ENCODE measurements at regions not wholly inside any gene's neighbourhood (a gene's known extent, or its start where the extent isn't known, plus 50 kb on each side); places are given as distances from the start of the nearest gene placed in this dataset.
"Not testable (repeated sequence)": the region's sequence is repeated elsewhere in the genome, so short reads cannot be mapped to it uniquely, and the experiment has no call there.

GRCh38 chr7:106573738-106574137 is 87.2 kb downstream of the CCDC71L start:
- DNase-seq (no peak), ATAC-seq (ENCODE audit: low read depth in 2 of 2) (no peak)
- Mint-ChIP-seq H3K4me1 (no peaks in the 10 kb centered on the region), H3K9me3 (no peaks in the 10 kb centered on the region), H3K27ac (no peak overlapping the region), H3K27me3 (peaks cover 19 to 36% (median 27%) of the 10 kb centered on the region in 3 donors), H3K4me3 (no peak overlapping the region), H3K36me3 (no peaks in the 10 kb centered on the region)

GRCh38 chr7:106573125-106573663 is 87.8 kb downstream of the CCDC71L start:
- H3K27me3 Mint-ChIP-seq = peaks cover 19 to 36% (median 27%) of the 10 kb centered on the region in 3 donors
- no peaks in the 10 kb centered on the region for H3K36me3 Mint-ChIP-seq
- H3K4me3 Mint-ChIP-seq = no peak overlapping the region
- no peak overlapping the region for H3K27ac Mint-ChIP-seq
- no peaks in the 10 kb centered on the region for H3K4me1 Mint-ChIP-seq
- H3K9me3 Mint-ChIP-seq = no peaks in the 10 kb centered on the region
- no peak for DNase-seq
- ATAC-seq (ENCODE audit: low read depth in 2 of 2) = no peak

GRCh38 chr7:106572394-106573124 is 88.4 kb downstream of the CCDC71L start:
- no peaks in the 10 kb centered on the region for H3K9me3 Mint-ChIP-seq
- H3K4me3 Mint-ChIP-seq = no peak overlapping the region
- no peaks in the 10 kb centered on the region for H3K36me3 Mint-ChIP-seq
- no peaks in the 10 kb centered on the region for H3K4me1 Mint-ChIP-seq
- no peak for ATAC-seq (ENCODE audit: low read depth in 2 of 2)
- no peak for DNase-seq
- H3K27ac Mint-ChIP-seq = no peak overlapping the region
- H3K27me3 Mint-ChIP-seq = peaks cover 23 to 39% (median 32%) of the 10 kb centered on the region in 3 donors

GRCh38 chr7:106571563-106571962 is 89.4 kb downstream of the CCDC71L start:
- H3K36me3 Mint-ChIP-seq = no peaks in the 10 kb centered on the region
- H3K9me3 Mint-ChIP-seq = no peaks in the 10 kb centered on the region
- no peaks in the 10 kb centered on the region for H3K4me1 Mint-ChIP-seq
- DNase-seq (no peak), ATAC-seq (ENCODE audit: low read depth in 2 of 2) (no peak)
- no peak overlapping the region for H3K4me3 Mint-ChIP-seq
- H3K27me3 Mint-ChIP-seq = peaks cover 30 to 36% (median 36%) of the 10 kb centered on the region in 3 donors
- H3K27ac Mint-ChIP-seq = no peak overlapping the region

GRCh38 chr7:106570948-106571418 is 90.0 kb downstream of the CCDC71L start:
- no peak for ATAC-seq (ENCODE audit: low read depth in 2 of 2)
- no peaks in the 10 kb centered on the region for H3K36me3 Mint-ChIP-seq
- H3K27me3 Mint-ChIP-seq = peaks cover 32 to 41% (median 36%) of the 10 kb centered on the region in 3 donors
- no peaks in the 10 kb centered on the region for H3K4me1 Mint-ChIP-seq
- no peaks in the 10 kb centered on the region for H3K9me3 Mint-ChIP-seq
- no peak overlapping the region for H3K4me3 Mint-ChIP-seq
- DNase-seq = no peak
- H3K27ac Mint-ChIP-seq = no peak overlapping the region

DNA sequence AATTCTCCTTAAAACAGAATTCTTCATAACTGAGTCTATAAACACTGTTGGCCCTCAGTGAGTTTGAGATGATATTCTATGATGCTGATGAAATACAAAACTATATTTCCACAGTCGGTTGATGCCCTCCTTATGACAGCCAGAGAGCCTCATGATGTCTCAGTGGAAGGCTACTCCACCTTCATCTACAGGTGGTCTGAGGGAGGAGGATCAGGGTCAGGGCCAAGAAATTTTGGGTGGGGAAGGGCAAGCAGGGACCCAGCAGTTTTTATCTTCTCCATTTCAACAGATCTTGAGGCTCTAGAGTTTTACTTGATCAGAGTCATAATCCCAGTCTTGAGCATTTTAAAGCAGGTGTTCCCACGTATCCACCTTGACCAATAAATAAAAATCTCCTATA is 90.8 kb downstream of the CCDC71L start:
- no peaks in the 10 kb centered on the region for H3K36me3 Mint-ChIP-seq
- H3K4me3 Mint-ChIP-seq = no peak overlapping the region
- H3K4me1 Mint-ChIP-seq = no peaks in the 10 kb centered on the region
- no peaks in the 10 kb centered on the region for H3K9me3 Mint-ChIP-seq
- peaks cover 36 to 45% (median 36%) of the 10 kb centered on the region in 3 donors for H3K27me3 Mint-ChIP-seq
- DNase-seq (no peak), ATAC-seq (ENCODE audit: low read depth in 2 of 2) (no peak)
- no peak overlapping the region for H3K27ac Mint-ChIP-seq

DNA sequence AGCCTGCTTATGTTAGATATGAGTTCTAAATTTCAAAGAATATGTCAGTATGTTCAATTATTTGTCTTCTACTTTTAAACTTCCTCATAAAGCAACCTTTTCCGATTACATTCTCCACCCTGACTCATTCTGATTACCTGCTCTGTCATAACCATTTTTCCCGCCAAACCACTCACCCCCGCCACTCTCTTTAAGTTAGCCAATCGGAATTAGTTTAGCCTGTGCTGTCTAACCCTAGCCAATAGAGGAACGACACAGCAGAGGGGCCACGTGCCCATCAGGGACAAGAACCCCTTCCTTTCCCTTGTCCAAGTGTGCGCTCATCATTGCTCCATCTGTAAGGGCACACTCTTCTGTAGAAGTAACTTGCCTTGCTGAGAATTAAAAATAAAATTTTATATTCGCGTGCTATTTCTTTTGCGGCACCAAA is 91.4 kb downstream of the CCDC71L start:
- H3K4me1 Mint-ChIP-seq = no peaks in the 10 kb centered on the region
- H3K27ac Mint-ChIP-seq = no peak overlapping the region
- DNase-seq = no peak

GRCh38 chr7:106568680-106569499 is 92.1 kb downstream of the CCDC71L start:
- H3K36me3 Mint-ChIP-seq = no peaks in the 10 kb centered on the region
- no peaks in the 10 kb centered on the region for H3K4me1 Mint-ChIP-seq
- no peak overlapping the region for H3K27ac Mint-ChIP-seq
- H3K27me3 Mint-ChIP-seq = peaks cover 34 to 47% (median 41%) of the 10 kb centered on the region in 3 donors
- no peak overlapping the region for H3K4me3 Mint-ChIP-seq
- no peak for ATAC-seq (ENCODE audit: low read depth in 2 of 2)
- no peaks in the 10 kb centered on the region for H3K9me3 Mint-ChIP-seq
- DNase-seq = no peak

More for the DNA sequence above, 91.4 kb downstream of the CCDC71L start:
- Mint-ChIP-seq H3K36me3 (no peaks in the 10 kb centered on the region), H3K9me3 (no peaks in the 10 kb centered on the region), H3K27me3 (peaks cover 36 to 47% (median 38%) of the 10 kb centered on the region in 3 donors), H3K4me3 (no peak overlapping the region)
- no peak for ATAC-seq (ENCODE audit: low read depth in 2 of 2)

GRCh38 chr7:106568002-106568679 is 92.8 kb downstream of the CCDC71L start:
- Mint-ChIP-seq H3K4me3 (no peak overlapping the region), H3K27me3 (peaks cover 26 to 41% (median 40%) of the 10 kb centered on the region in 3 donors), H3K36me3 (no peaks in the 10 kb centered on the region), H3K9me3 (no peaks in the 10 kb centered on the region), H3K4me1 (no peaks in the 10 kb centered on the region), H3K27ac (no peak overlapping the region)
- no peak for DNase-seq
- no peak for ATAC-seq (ENCODE audit: low read depth in 2 of 2)

DNA sequence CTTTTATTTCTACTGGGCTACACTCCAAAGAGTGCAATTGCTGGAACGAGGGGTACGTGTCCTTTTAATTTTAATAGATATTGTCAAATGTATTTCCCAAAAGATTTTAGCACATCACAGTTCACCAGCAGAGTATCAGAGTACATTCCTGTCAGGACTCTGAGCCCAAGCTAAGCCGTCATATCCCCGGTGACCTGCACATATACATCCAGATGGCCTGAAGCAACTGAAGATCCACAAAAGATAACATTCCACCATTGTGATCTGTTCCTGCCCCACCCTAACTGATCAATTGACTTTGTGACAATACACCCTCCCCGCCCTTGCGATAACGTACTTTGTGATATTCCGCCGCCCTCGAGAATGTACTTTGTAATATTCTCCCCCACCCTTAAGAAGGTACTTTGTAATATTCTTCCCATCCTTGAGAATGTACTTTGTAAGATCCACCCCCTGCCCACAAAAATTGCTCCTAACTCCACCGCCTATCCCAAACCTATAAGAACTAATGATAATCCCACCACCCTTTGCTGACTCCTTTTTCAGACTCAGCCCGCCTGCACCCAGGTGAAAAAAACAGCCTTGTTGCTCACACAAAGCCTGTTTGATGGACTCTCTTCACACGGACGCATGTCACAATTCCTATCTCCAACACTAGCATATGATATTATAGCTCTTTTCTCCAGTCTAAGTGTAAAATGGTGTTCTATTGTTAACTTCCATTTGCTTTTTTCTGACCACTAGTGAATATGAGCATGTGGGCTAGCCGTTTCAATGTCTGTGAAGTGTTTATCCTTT is 93.6 kb downstream of the CCDC71L start:
- not testable (repeated sequence) for H3K4me1 Mint-ChIP-seq; H3K9me3 Mint-ChIP-seq; ATAC-seq (ENCODE audit: low read depth in 2 of 2); DNase-seq; H3K36me3 Mint-ChIP-seq; H3K27ac Mint-ChIP-seq; H3K4me3 Mint-ChIP-seq
- peaks cover 19 to 39% (median 39%) of the 10 kb centered on the region in 3 donors for H3K27me3 Mint-ChIP-seq

DNA sequence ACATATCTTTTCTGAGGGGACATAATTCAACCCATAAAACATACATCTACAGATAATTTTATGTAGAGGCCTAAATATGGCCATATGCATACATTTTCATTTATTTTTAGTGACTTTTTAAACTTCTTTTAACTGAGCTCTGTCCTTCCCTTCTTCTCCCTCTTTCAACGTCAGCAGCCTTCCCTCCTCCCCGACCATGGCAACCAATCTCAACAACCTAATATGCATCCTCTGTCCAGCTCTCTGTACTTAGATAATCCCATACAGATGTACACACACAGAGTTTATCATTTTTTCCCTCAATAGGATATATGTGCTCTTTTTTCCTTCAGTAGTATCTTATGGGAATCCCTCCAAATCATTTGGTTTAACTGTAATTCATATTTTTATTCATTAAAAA is 94.3 kb downstream of the CCDC71L start:
- Mint-ChIP-seq H3K27me3 (peaks cover 12 to 35% (median 32%) of the 10 kb centered on the region in 3 donors), H3K4me3 (no peak overlapping the region), H3K36me3 (no peaks in the 10 kb centered on the region), H3K9me3 (no peaks in the 10 kb centered on the region), H3K27ac (no peak overlapping the region), H3K4me1 (no peaks in the 10 kb centered on the region)
- DNase-seq (no peak), ATAC-seq (ENCODE audit: low read depth in 2 of 2) (no peak)

GRCh38 chr7:106566196-106566595 is 94.8 kb downstream of the CCDC71L start:
- no peaks in the 10 kb centered on the region for H3K4me1 Mint-ChIP-seq
- DNase-seq (no peak), ATAC-seq (ENCODE audit: low read depth in 2 of 2) (no peak)
- no peak overlapping the region for H3K4me3 Mint-ChIP-seq
- peaks cover 9 to 32% (median 29%) of the 10 kb centered on the region in 3 donors for H3K27me3 Mint-ChIP-seq
- no peak overlapping the region for H3K27ac Mint-ChIP-seq
- no peaks in the 10 kb centered on the region for H3K36me3 Mint-ChIP-seq
- H3K9me3 Mint-ChIP-seq = no peaks in the 10 kb centered on the region

- no peaks in the 10 kb centered on the region for H3K4me1 Mint-ChIP-seq
- ATAC-seq (ENCODE audit: low read depth in 2 of 2) = no peak
- DNase-seq = no peak
- no peak overlapping the region for H3K27ac Mint-ChIP-seq
- H3K4me3 Mint-ChIP-seq = no peak overlapping the region
- H3K9me3 Mint-ChIP-seq = no peaks in the 10 kb centered on the region
- peaks cover 11 to 33% (median 32%) of the 10 kb centered on the region in 3 donors for H3K27me3 Mint-ChIP-seq
- H3K36me3 Mint-ChIP-seq = no peaks in the 10 kb centered on the region
Observed at GRCh38 chr7:106565428-106565827, 95.5 kb downstream of the CCDC71L start.

All from naive B cell (primary cell).